ENCODE measurements at regions not wholly inside any gene's neighbourhood (a gene's known extent, or its start where the extent isn't known, plus 50 kb on each side); places are given as distances from the start of the nearest gene placed in this dataset.

DNA sequence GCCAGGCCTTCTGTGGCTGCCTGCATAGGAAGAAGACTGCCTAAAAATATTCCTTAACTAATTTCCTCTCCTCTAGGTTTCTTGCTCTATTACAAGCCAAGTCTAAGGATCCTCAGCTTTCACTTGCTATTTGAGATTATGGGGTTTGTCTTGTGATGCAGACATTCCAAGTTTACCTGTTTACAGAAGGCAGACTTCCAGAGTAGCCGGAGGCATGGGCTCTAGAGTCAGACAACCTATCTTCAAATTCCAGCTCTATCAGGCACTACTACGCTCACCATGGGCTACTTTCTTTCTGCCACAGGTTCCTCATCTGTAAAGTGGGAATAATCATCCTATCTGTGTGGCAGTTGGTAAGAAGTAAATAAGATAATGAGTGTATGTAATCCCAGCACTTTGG is 95.6 kb upstream of the BCL6 start:
- no peak overlapping the region for H2AFZ ChIP-seq (ENCODE audit: low read depth, low read length, poor library complexity, severe bottlenecking)
- no peak overlapping the region for H3K4me3 ChIP-seq (replicated peaks in 1 of 2; ENCODE audit: low read depth in 1 of 2, low read length in 2 of 2)
- CTCF ChIA-PET: no interaction called here
- H3K9me2 ChIP-seq (ENCODE audit: insufficient read depth): no peaks in the 10 kb centered on the region
- RAD21 ChIA-PET (ENCODE audit: low non-redundant PET in 1 of 2, low total read pairs in 2 of 2, uncharacterized antibody in 2 of 2, unreplicated experiment in 2 of 2): no interaction called here
- no peak overlapping the region for H3K9ac ChIP-seq (ENCODE audit: low read length)
- H3K27me3 ChIP-seq (ENCODE audit: insufficient read depth, low read length): no peaks in the 10 kb centered on the region
- intact Hi-C loops (cut with micrococcal nuclease): no loop called here
- TF ChIP-seq EZH2phosphoT487 (IDR thresholded peaks at IDR 0.05; ENCODE audit: borderline replicate concordance): no peak
- no peak for TF ChIP-seq SP1 (IDR thresholded peaks at IDR 0.05; ENCODE audit: low read depth)
- no peak for TF ChIP-seq EZH2 (IDR thresholded peaks at IDR 0.05)
- TF ChIP-seq, protein P1, sequence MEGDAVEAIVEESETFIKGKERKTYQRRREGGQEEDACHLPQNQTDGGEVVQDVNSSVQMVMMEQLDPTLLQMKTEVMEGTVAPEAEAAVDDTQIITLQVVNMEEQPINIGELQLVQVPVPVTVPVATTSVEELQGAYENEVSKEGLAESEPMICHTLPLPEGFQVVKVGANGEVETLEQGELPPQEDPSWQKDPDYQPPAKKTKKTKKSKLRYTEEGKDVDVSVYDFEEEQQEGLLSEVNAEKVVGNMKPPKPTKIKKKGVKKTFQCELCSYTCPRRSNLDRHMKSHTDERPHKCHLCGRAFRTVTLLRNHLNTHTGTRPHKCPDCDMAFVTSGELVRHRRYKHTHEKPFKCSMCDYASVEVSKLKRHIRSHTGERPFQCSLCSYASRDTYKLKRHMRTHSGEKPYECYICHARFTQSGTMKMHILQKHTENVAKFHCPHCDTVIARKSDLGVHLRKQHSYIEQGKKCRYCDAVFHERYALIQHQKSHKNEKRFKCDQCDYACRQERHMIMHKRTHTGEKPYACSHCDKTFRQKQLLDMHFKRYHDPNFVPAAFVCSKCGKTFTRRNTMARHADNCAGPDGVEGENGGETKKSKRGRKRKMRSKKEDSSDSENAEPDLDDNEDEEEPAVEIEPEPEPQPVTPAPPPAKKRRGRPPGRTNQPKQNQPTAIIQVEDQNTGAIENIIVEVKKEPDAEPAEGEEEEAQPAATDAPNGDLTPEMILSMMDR (IDR thresholded peaks at IDR 0.05 in 2 of 3, conservative IDR thresholded peaks at IDR 0.05 in 1 of 3; ENCODE audit: borderline replicate concordance in 1 of 3, insufficient read depth in 1 of 3, low read depth in 2 of 3, low read length in 2 of 3): no peak
- TF ChIP-seq, protein P2, sequence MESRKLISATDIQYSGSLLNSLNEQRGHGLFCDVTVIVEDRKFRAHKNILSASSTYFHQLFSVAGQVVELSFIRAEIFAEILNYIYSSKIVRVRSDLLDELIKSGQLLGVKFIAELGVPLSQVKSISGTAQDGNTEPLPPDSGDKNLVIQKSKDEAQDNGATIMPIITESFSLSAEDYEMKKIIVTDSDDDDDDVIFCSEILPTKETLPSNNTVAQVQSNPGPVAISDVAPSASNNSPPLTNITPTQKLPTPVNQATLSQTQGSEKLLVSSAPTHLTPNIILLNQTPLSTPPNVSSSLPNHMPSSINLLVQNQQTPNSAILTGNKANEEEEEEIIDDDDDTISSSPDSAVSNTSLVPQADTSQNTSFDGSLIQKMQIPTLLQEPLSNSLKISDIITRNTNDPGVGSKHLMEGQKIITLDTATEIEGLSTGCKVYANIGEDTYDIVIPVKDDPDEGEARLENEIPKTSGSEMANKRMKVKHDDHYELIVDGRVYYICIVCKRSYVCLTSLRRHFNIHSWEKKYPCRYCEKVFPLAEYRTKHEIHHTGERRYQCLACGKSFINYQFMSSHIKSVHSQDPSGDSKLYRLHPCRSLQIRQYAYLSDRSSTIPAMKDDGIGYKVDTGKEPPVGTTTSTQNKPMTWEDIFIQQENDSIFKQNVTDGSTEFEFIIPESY (IDR thresholded peaks at IDR 0.05; ENCODE audit: extremely low read depth, insufficient replicate concordance, low read length): no peak
- no peak for TF ChIP-seq POLR2A (IDR thresholded peaks at IDR 0.05; ENCODE audit: borderline replicate concordance, extremely low read depth, insufficient read depth, insufficient read length)
- TF ChIP-seq, protein P3, sequence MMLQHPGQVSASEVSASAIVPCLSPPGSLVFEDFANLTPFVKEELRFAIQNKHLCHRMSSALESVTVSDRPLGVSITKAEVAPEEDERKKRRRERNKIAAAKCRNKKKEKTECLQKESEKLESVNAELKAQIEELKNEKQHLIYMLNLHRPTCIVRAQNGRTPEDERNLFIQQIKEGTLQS (IDR thresholded peaks at IDR 0.05): no peak
- no peak for TF ChIP-seq EGR1 (IDR thresholded peaks at IDR 0.05; ENCODE audit: low read depth)
- no peak for TF ChIP-seq YY1 (IDR thresholded peaks at IDR 0.05; ENCODE audit: extremely low read depth, insufficient replicate concordance, low read depth, low read length)
- TF ChIP-seq ELF1 (IDR thresholded peaks at IDR 0.05; ENCODE audit: borderline replicate concordance, low read depth): no peak
- POLR2A ChIA-PET: no interaction called here
- H3K9me3 ChIP-seq (ENCODE audit: control insufficient read depth in 1 of 2, insufficient read depth in 1 of 2, low read depth in 1 of 2, low read length in 2 of 2): no peaks in the 10 kb centered on the region
- BruUV-seq (replicated peaks): no TSS peak
- H3K27ac ChIP-seq (ENCODE audit: low read depth, low read length): no peak overlapping the region
- no peaks in the 10 kb centered on the region for H4K20me1 ChIP-seq (ENCODE audit: insufficient read depth)
- ATAC-seq (no peak), DNase-seq (ENCODE audit: low read depth, low spot score) (no peak)
- H3K79me2 ChIP-seq (ENCODE audit: insufficient read depth, low read length): no peaks in the 10 kb centered on the region
- H3K36me3 ChIP-seq (ENCODE audit: control insufficient read depth in 1 of 2, insufficient read depth in 2 of 2, low read length in 2 of 2): no peaks in the 10 kb centered on the region
- no peak overlapping the region for H3K4me2 ChIP-seq (ENCODE audit: low read length)
- peaks cover 0 to 3% of the 10 kb centered on the region in 2 experiments; a peak in 1 of 4 replicates for H3K4me1 ChIP-seq (ENCODE audit: control insufficient read depth in 1 of 2, insufficient read depth in 2 of 2, low read length in 2 of 2)

Measured in HCT116 (cell line).